ENCODE measurements at regions not wholly inside any gene's neighbourhood (a gene's known extent, or its start where the extent isn't known, plus 50 kb on each side); places are given as distances from the start of the nearest gene placed in this dataset.

DNA sequence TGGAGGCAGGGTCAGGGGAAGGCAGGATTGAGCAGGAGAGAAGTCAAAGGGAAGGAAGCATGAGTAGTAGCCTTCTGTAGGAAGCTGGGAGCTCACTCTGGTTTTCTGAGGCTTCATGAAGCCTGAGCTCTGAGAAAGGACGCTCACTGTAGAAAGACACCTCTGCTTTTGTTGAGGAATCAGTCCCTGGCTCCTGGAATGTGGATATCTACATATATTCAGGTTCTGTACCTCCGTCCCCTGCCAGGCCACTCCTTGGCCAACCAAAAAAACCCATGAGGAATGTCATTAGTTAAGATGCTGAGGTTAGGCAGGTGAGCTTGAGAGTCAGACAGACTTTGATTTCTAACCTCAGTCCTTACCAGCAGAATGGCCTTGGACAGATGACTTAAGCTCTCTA lies 283.5 kb upstream of the HABP2 start:
- TF ChIP-seq POLR2B (IDR thresholded peaks at IDR 0.05; ENCODE audit: low read depth, partially characterized antibody) (no peak), PYGO2 (tag; IDR thresholded peaks at IDR 0.05) (no peak), SMAD1 (IDR thresholded peaks at IDR 0.05; ENCODE audit: low read depth, low read length, partially characterized antibody) (no peak), ZBTB12 (CRISPR knock-in tag; IDR thresholded peaks at IDR 0.05) (no peak)
- TF ChIP-seq, protein P1, sequence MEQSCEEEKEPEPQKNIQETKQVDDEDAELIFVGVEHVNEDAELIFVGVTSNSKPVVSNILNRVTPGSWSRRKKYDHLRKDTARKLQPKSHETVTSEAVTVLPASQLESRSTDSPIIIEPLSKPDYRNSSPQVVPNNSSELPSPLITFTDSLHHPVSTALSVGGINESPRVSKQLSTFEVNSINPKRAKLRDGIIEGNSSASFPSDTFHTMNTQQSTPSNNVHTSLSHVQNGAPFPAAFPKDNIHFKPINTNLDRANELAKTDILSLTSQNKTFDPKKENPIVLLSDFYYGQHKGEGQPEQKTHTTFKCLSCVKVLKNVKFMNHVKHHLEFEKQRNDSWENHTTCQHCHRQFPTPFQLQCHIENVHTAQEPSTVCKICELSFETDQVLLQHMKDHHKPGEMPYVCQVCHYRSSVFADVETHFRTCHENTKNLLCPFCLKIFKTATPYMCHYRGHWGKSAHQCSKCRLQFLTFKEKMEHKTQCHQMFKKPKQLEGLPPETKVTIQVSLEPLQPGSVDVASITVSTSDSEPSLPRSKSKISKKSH (CRISPR knock-in tag; IDR thresholded peaks at IDR 0.05) = no peak

All from K562 (cell line).